ENCODE measurements at regions not wholly inside any gene's neighbourhood (a gene's known extent, or its start where the extent isn't known, plus 50 kb on each side); places are given as distances from the start of the nearest gene placed in this dataset.

GRCh38 chr12:20250761-20251160 is 117.6 kb upstream of the PDE3A start:
- H3K36me3 ChIP-seq (ENCODE audit: control insufficient read depth, insufficient read depth, low read length) = no peaks in the 10 kb centered on the region
- BruUV-seq (replicated peaks) = no TSS peak
- no peak for TF ChIP-seq ZNF609 (CRISPR knock-in tag; IDR thresholded peaks at IDR 0.05; ENCODE audit: borderline replicate concordance)
- no peak for TF ChIP-seq CSDE1 (IDR thresholded peaks at IDR 0.05)
- no peak for TF ChIP-seq BRD4 (IDR thresholded peaks at IDR 0.05)
- TF ChIP-seq CREBBP (IDR thresholded peaks at IDR 0.05; ENCODE audit: low read depth, low read length) = no peak
- TF ChIP-seq ZEB2 (IDR thresholded peaks at IDR 0.05) = no peak
- no peak for TF ChIP-seq EHMT2 (IDR thresholded peaks at IDR 0.05)
- no peak for TF ChIP-seq ZNF224 (CRISPR knock-in tag; IDR thresholded peaks at IDR 0.05)
- TF ChIP-seq ETV1 (tag; conservative IDR thresholded peaks at IDR 0.05; ENCODE audit: low read depth) = no peak
- H3K4me3 ChIP-seq = no peak overlapping the region
- no peaks in the 10 kb centered on the region for H3K9me1 ChIP-seq (ENCODE audit: control insufficient read depth, insufficient read depth, low read length)
- DNase-seq (ENCODE audit: extremely low read depth in 1 of 4, low spot score in 3 of 4) (no peak), FAIRE-seq (no peak), ATAC-seq (no peak)
- no peaks in the 10 kb centered on the region for H3K79me2 ChIP-seq (ENCODE audit: control insufficient read depth, insufficient read depth, low read length)
- H2AFZ ChIP-seq (ENCODE audit: low read depth, low read length) = no peak overlapping the region
- H3K9ac ChIP-seq (ENCODE audit: insufficient read depth in 1 of 2, low read depth in 2 of 2, low read length in 2 of 2) = no peak overlapping the region
- CTCF ChIA-PET (ENCODE audit: low intra/inter-chr PET ratio) = no interaction called here
- no peaks in the 10 kb centered on the region for H3K27me3 ChIP-seq (ENCODE audit: control insufficient read depth in 2 of 2, insufficient read depth in 2 of 2, low read length in 2 of 2)
- H3K4me2 ChIP-seq (ENCODE audit: insufficient read depth, low read length) = no peak overlapping the region
- intact Hi-C loops (cut with micrococcal nuclease) = no loop called here
- in situ Hi-C loops (cut with MboI) = no loop called here
- H3K4me1 ChIP-seq (replicated peaks in 1 of 2; ENCODE audit: control insufficient read depth in 2 of 2, insufficient read depth in 2 of 2, low read length in 2 of 2) = no peaks in the 10 kb centered on the region
- no peaks in the 10 kb centered on the region for H3K9me3 ChIP-seq (replicated peaks; ENCODE audit: control insufficient read depth, insufficient read depth, low read depth, low read length)
- H3K27ac ChIP-seq (ENCODE audit: extremely low read depth, low read depth, low read length) = no peak overlapping the region
- 0% methylated on average over 1 of the region's 1 CpG for WGBS (ENCODE audit: insufficient coverage, low coverage, missing lambda C conversion rate)
- POLR2A ChIA-PET = no interaction called here
- H4K20me1 ChIP-seq (replicated peaks; ENCODE audit: control insufficient read depth, insufficient read depth, low read length) = no peaks in the 10 kb centered on the region

All from K562 (cell line).